Type B pancreatic cell (in vitro differentiated cells): ENCODE measurements at regions not wholly inside any gene's neighbourhood (a gene's known extent, or its start where the extent isn't known, plus 50 kb on each side); places are given as distances from the start of the nearest gene placed in this dataset.

Source experiments
- DNase-seq: peaks from one replicate; pipeline ENCODE4 v3.0.0; 2021; ENCODE audit warnings: mixed read lengths; ENCODE audit not compliant: unreplicated experiment; ENCODE audit errors: extremely low spot score
- H3K27ac Mint-ChIP-seq: 2 replicates; pipeline ENCODE4 v1.8.0; 2021; ENCODE audit warnings: mild to moderate bottlenecking, mixed read lengths
- H3K27me3 Mint-ChIP-seq: 2 replicates; pipeline ENCODE4 v1.8.0; 2021; ENCODE audit warnings: mixed read lengths
- H3K36me3 Mint-ChIP-seq: 2 replicates; pipeline ENCODE4 v1.8.0; 2021; ENCODE audit warnings: mixed read lengths
- H3K4me1 Mint-ChIP-seq: one replicate; pipeline ENCODE4 v1.8.0; 2021; ENCODE audit warnings: mixed read lengths; ENCODE audit not compliant: unreplicated experiment
- H3K4me3 Mint-ChIP-seq: 2 replicates; pipeline ENCODE4 v1.8.0; 2021; ENCODE audit warnings: mild to moderate bottlenecking, mixed read lengths
- H3K9me3 Mint-ChIP-seq: 2 replicates; pipeline ENCODE4 v1.8.0; 2021; ENCODE audit warnings: mixed read lengths
- CTCF ChIP-seq: fragments of 200-600 bp; sonication (generic); conservative IDR thresholded peaks from 2 replicates; pipeline ENCODE4 v1.5.0; 2021; ENCODE audit warnings: antibody characterized with exemption, mild to moderate bottlenecking

- Mint-ChIP-seq H3K4me3 (no peak overlapping the region), H3K36me3 (no peaks in the 10 kb centered on the region), H3K27me3 (no peaks in the 10 kb centered on the region), H3K4me1 (peaks cover 43% of the 10 kb centered on the region), H3K27ac (peak overlapping the region; percentile 54), H3K9me3 (no peaks in the 10 kb centered on the region)
- TF ChIP-seq CTCF = no peak
- no peak for DNase-seq
Measured at GRCh38 chr14:58749066-58749669, 111.4 kb downstream of the DACT1 start.

GRCh38 chr14:58750321-58751269, 112.8 kb downstream of the DACT1 start:
- TF ChIP-seq CTCF = no peak
- no peaks in the 10 kb centered on the region for H3K27me3 Mint-ChIP-seq
- H3K36me3 Mint-ChIP-seq = no peaks in the 10 kb centered on the region
- H3K4me3 Mint-ChIP-seq = no peak overlapping the region
- H3K27ac Mint-ChIP-seq = no peak overlapping the region
- no peak for DNase-seq
- H3K4me1 Mint-ChIP-seq = peaks cover 35% of the 10 kb centered on the region
- no peaks in the 10 kb centered on the region for H3K9me3 Mint-ChIP-seq

GRCh38 chr14:58751788-58752187, 114.0 kb downstream of the DACT1 start:
- no peaks in the 10 kb centered on the region for H3K36me3 Mint-ChIP-seq
- H3K9me3 Mint-ChIP-seq = no peaks in the 10 kb centered on the region
- H3K27me3 Mint-ChIP-seq = no peaks in the 10 kb centered on the region
- H3K4me1 Mint-ChIP-seq = peaks cover 37% of the 10 kb centered on the region
- H3K4me3 Mint-ChIP-seq = no peak overlapping the region
- no peak for TF ChIP-seq CTCF
- DNase-seq = no peak
- no peak overlapping the region for H3K27ac Mint-ChIP-seq

GRCh38 chr14:58752289-58752688, 114.5 kb downstream of the DACT1 start:
- H3K36me3 Mint-ChIP-seq = no peaks in the 10 kb centered on the region

GRCh38 chr14:58752771-58753201, 115.0 kb downstream of the DACT1 start:
- H3K9me3 Mint-ChIP-seq = no peaks in the 10 kb centered on the region
- H3K4me1 Mint-ChIP-seq = peaks cover 37% of the 10 kb centered on the region
- DNase-seq = no peak
- no peaks in the 10 kb centered on the region for H3K36me3 Mint-ChIP-seq
- no peak overlapping the region for H3K4me3 Mint-ChIP-seq
- no peaks in the 10 kb centered on the region for H3K27me3 Mint-ChIP-seq
- H3K27ac Mint-ChIP-seq = no peak overlapping the region
- no peak for TF ChIP-seq CTCF

More at GRCh38 chr14:58752289-58752688, 114.5 kb downstream of the DACT1 start:
- H3K9me3 Mint-ChIP-seq = no peaks in the 10 kb centered on the region
- H3K27ac Mint-ChIP-seq = no peak overlapping the region
- DNase-seq = no peak
- H3K27me3 Mint-ChIP-seq = no peaks in the 10 kb centered on the region
- no peak for TF ChIP-seq CTCF
- no peak overlapping the region for H3K4me3 Mint-ChIP-seq
- peaks cover 33% of the 10 kb centered on the region for H3K4me1 Mint-ChIP-seq
